GM12878 (cell line): ENCODE measurements at regions not wholly inside any gene's neighbourhood (a gene's known extent, or its start where the extent isn't known, plus 50 kb on each side); places are given as distances from the start of the nearest gene placed in this dataset.

Experiments used
- ATAC-seq: fragments of 200-7000 bp; cut with Tn5 transposase; 3 replicates; pipeline ENCODE4 v1.9.1; 2020; ENCODE audit warnings: mild to moderate bottlenecking, moderate library complexity
- BruUV-seq: library from RNA; stranded (reverse); fragments of 400-500 nt; replicated peaks from 2 replicates; lab custom pipeline; 2021; lab: Mats Ljungman, UMichigan
- CTCF ChIA-PET: fragments of 300-600 bp; sonication (Branson Sonifier 250); formaldehyde crosslinking; extraction: SDS; loops from one replicate; lab custom pipeline; 2021; ENCODE audit warnings: inconsistent platforms; lab: Yijun Ruan, JAX
- POLR2A ChIA-PET: fragments of 350-600 bp; formaldehyde crosslinking; extraction: SDS; loops from one replicate; lab custom pipeline; 2021; ENCODE audit warnings: inconsistent platforms; lab: Charles Lee
- RAD21 ChIA-PET: fragments of 300-600 bp; sonication (Branson Sonifier 250); formaldehyde crosslinking; loops from one replicate; lab custom pipeline; 2023; ENCODE audit warnings: antibody characterized with exemption; ENCODE audit not compliant: unreplicated experiment; lab: Charles Lee
- SMC1A ChIA-PET: fragments of 300-600 bp; sonication (Branson Sonifier 250); formaldehyde crosslinking; loops from one replicate; lab custom pipeline; 2023; ENCODE audit not compliant: unreplicated experiment, uncharacterized antibody; lab: Charles Lee
- DNase-seq: peaks from one replicate; pipeline ENCODE4 v3.0.0-alpha.2; 2011; ENCODE audit warnings: low read depth, low spot score
- FAIRE-seq: peaks from 3 replicates; lab custom pipeline; 2011; peaks lifted over from hg19 to GRCh38; lab: Jason Lieb, UNC
- H2AFZ ChIP-seq: 2 replicates; pipeline ENCODE4 v1.6.0; 2011; ENCODE audit warnings: low read depth, low read length, control low read depth; ENCODE audit not compliant: control insufficient read depth
- H3K27ac ChIP-seq: 2 replicates; pipeline ENCODE4 v1.5.1; 2011; ENCODE audit warnings: control low read depth; ENCODE audit not compliant: control insufficient read depth, insufficient read depth
- H3K27me3 ChIP-seq, 2 experiments: replicated peaks in 1 of 2; 2 replicates each; pipeline versions ENCODE4 v1.6.0 to v1.6.1; 2011; ENCODE audit warnings: low read length in 1 of 2; ENCODE audit not compliant: control insufficient read depth in 2 of 2, insufficient read depth in 2 of 2
- H3K36me3 ChIP-seq, 2 experiments: 2 replicates each; pipeline ENCODE4 v1.5.1; 2011; ENCODE audit warnings: low read length in 1 of 2; ENCODE audit not compliant: control insufficient read depth in 2 of 2, insufficient read depth in 2 of 2
- H3K4me1 ChIP-seq: 2 replicates; pipeline ENCODE4 v1.6.1; 2011; ENCODE audit warnings: mild to moderate bottlenecking, low read length, moderate library complexity, mixed read lengths; ENCODE audit not compliant: control insufficient read depth, insufficient read depth
- H3K4me2 ChIP-seq: 2 replicates; pipeline ENCODE4 v1.6.0; 2011; ENCODE audit warnings: control low read depth; ENCODE audit not compliant: control insufficient read depth, insufficient read depth
- H3K4me3 ChIP-seq: fragments of 200-600 bp; sonication (generic); 2 replicates; pipeline ENCODE4 v1.5.1; 2016
- H3K79me2 ChIP-seq: 2 replicates; pipeline ENCODE4 v1.6.0; 2011; ENCODE audit warnings: low read length; ENCODE audit not compliant: control insufficient read depth, insufficient read depth
- H3K9ac ChIP-seq: 2 replicates; pipeline ENCODE4 v1.8.0; 2011; ENCODE audit warnings: low read length, control low read depth, mixed read lengths; ENCODE audit not compliant: control insufficient read depth, insufficient read depth
- H3K9me3 ChIP-seq: replicated peaks from 3 replicates; pipeline ENCODE4 v1.5.1; 2011; ENCODE audit warnings: mild to moderate bottlenecking, low read length; ENCODE audit not compliant: control insufficient read depth, insufficient read depth
- H4K20me1 ChIP-seq: 2 replicates; pipeline ENCODE4 v1.6.0; 2011; ENCODE audit not compliant: control insufficient read depth, insufficient read depth
- BRCA1 ChIP-seq: IDR thresholded peaks from 2 replicates; pipeline ENCODE4 v1.6.1; 2011; ENCODE audit warnings: low read depth, low read length, improper control_type of control experiment
- CHD2 ChIP-seq: IDR thresholded peaks from 2 replicates; pipeline ENCODE4 v1.6.1; 2011; ENCODE audit warnings: low read depth, low read length, improper control_type of control experiment, borderline replicate concordance
- GATAD2B ChIP-seq: fragments of 450-650 bp; conservative IDR thresholded peaks from 2 replicates; pipeline ENCODE4 v1.6.1; 2017; ENCODE audit warnings: low read depth, mild to moderate bottlenecking, moderate library complexity
- HDAC2 ChIP-seq: fragments of 200-600 bp; sonication (generic); IDR thresholded peaks from 2 replicates; pipeline ENCODE4 v1.6.1; 2017
- IKZF2 ChIP-seq, 2 experiments: fragments of 450-650 bp; IDR thresholded peaks; 2 replicates each; pipeline ENCODE4 v1.6.1; 2017; ENCODE audit warnings: mild to moderate bottlenecking in 2 of 2, moderate library complexity in 2 of 2
- MAX ChIP-seq: IDR thresholded peaks from 2 replicates; pipeline ENCODE4 v1.6.1; 2012; ENCODE audit warnings: low read depth, low read length, improper control_type of control experiment
- MLLT1 ChIP-seq: fragments of 450-650 bp; IDR thresholded peaks from 2 replicates; pipeline ENCODE4 v1.6.1; 2016; ENCODE audit warnings: mild to moderate bottlenecking
- PRDM15 ChIP-seq: fragments of 450-650 bp; formaldehyde crosslinking; IDR thresholded peaks from 2 replicates; pipeline ENCODE4 v1.4.0; 2020; ENCODE audit warnings: mild to moderate bottlenecking, moderate library complexity
- RBBP5 ChIP-seq: fragments of 200-600 bp; sonication (generic); conservative IDR thresholded peaks from 2 replicates; pipeline ENCODE4 v1.6.1; 2016
- RELA ChIP-seq: fragments of 450-650 bp; IDR thresholded peaks from 2 replicates; pipeline ENCODE4 v1.8.0; 2014; ENCODE audit warnings: borderline replicate concordance; ENCODE audit not compliant: partially characterized antibody
- SMARCA5 ChIP-seq: fragments of 450-650 bp; IDR thresholded peaks from 2 replicates; pipeline ENCODE4 v1.6.1; 2017; ENCODE audit warnings: mild to moderate bottlenecking
- ZBTB4 ChIP-seq: fragments of 450-650 bp; formaldehyde crosslinking; IDR thresholded peaks from 2 replicates; pipeline ENCODE4 v1.4.0; 2022; ENCODE audit warnings: mild to moderate bottlenecking, moderate library complexity
- ZNF274 ChIP-seq: IDR thresholded peaks from one replicate; pipeline ENCODE4 v1.8.0; 2011; ENCODE audit not compliant: insufficient read length, insufficient read depth
- ZZZ3 ChIP-seq: IDR thresholded peaks from 2 replicates; pipeline ENCODE4 v1.6.1; 2011; ENCODE audit warnings: low read depth; ENCODE audit not compliant: control insufficient read depth, insufficient read length
- WGBS: methylation state at CpG from one replicate; pipeline ENCODE4 v1.1.6; 2016; ENCODE audit warnings: low lambda C conversion rate; ENCODE audit not compliant: insufficient replicate concordance, insufficient coverage; ENCODE audit errors: missing lambda C conversion rate; 5-methylcytosine and 5-hydroxymethylcytosine counted together
- in situ Hi-C: fragments of 300-500 bp; cut with MboI; formaldehyde crosslinking; loops from 9 replicates; pipeline ENCODE4 v1.14.3; 2018; ENCODE audit warnings: mixed read lengths
- intact Hi-C: fragments of 100-400 bp; cut with micrococcal nuclease; formaldehyde crosslinking; loops from one replicate; pipeline ENCODE4 v1.14.2; 2022; ENCODE audit not compliant: unreplicated experiment

GRCh38 chr12:113642672-113643071, 171.0 kb upstream of the LHX5 start (continued):
- no peak for TF ChIP-seq MLLT1
- no peak for TF ChIP-seq HDAC2
- TF ChIP-seq BRCA1: no peak
- no peak for TF ChIP-seq RBBP5
- no peak for TF ChIP-seq SMARCA5
- no peak for TF ChIP-seq IKZF2 (IDR thresholded peaks at IDR 0.05)
- no peak for TF ChIP-seq ZZZ3
- TF ChIP-seq CHD2: no peak
- no peak for TF ChIP-seq ZNF274
- TF ChIP-seq GATAD2B: no peak

GRCh38 chr12:113642216-113642615, 170.5 kb upstream of the LHX5 start:
- H2AFZ ChIP-seq: no peak overlapping the region
- H3K4me1 ChIP-seq: no peaks in the 10 kb centered on the region
- ATAC-seq (no peak), FAIRE-seq (no peak), DNase-seq (no peak)
- no peak overlapping the region for H3K27ac ChIP-seq
- POLR2A ChIA-PET: no interaction called here
- peaks cover 0 to 2% of the 10 kb centered on the region in 2 experiments; a peak in 3 of 4 replicates for H3K27me3 ChIP-seq
- TF ChIP-seq MAX (no peak), ZBTB4 (CRISPR knock-in tag) (no peak), RELA (no peak), PRDM15 (CRISPR knock-in tag) (no peak)
- H3K36me3 ChIP-seq: no peaks in the 10 kb centered on the region
- H4K20me1 ChIP-seq: no peaks in the 10 kb centered on the region
- BruUV-seq: no TSS peak
- RAD21 ChIA-PET: no interaction called here
- no peaks in the 10 kb centered on the region for H3K9me3 ChIP-seq
- no peak overlapping the region for H3K4me2 ChIP-seq
- no peaks in the 10 kb centered on the region for H3K79me2 ChIP-seq
- in situ Hi-C loops (no loop called here), intact Hi-C loops (no loop called here)
- 23% methylated on average over 2 of the region's 3 CpGs for WGBS
- no peak overlapping the region for H3K9ac ChIP-seq
- SMC1A ChIA-PET: no interaction called here
- no peak overlapping the region for H3K4me3 ChIP-seq
- CTCF ChIA-PET: interaction anchor here (1.2 kb wide), 1 partner anchor 61 kb away, joined by 3 read pairs; no protein-coding TSS in a partner anchor
